ENCODE measurements at regions not wholly inside any gene's neighbourhood (a gene's known extent, or its start where the extent isn't known, plus 50 kb on each side); places are given as distances from the start of the nearest gene placed in this dataset.

- H3K36me3 ChIP-seq (ENCODE audit: insufficient read depth, low read length) = no peaks in the 10 kb centered on the region
- no peaks in the 10 kb centered on the region for H3K79me2 ChIP-seq (replicated peaks; ENCODE audit: insufficient read depth, low read length)
- H2AFZ ChIP-seq (ENCODE audit: low read depth, low read length) = no peak overlapping the region
- no peak overlapping the region for H3K4me3 ChIP-seq (ENCODE audit: low read length)
- no peaks in the 10 kb centered on the region for H3K9me3 ChIP-seq (ENCODE audit: low read length)
- TF ChIP-seq EP300 (conservative IDR thresholded peaks at IDR 0.05; ENCODE audit: poor library complexity, severe bottlenecking) (no peak), POLR2AphosphoS5 (IDR thresholded peaks at IDR 0.05) (no peak), CTCF (IDR thresholded peaks at IDR 0.05; ENCODE audit: poor library complexity, severe bottlenecking) (no peak), REST (IDR thresholded peaks at IDR 0.05; ENCODE audit: borderline replicate concordance) (no peak), SMC3 (conservative IDR thresholded peaks at IDR 0.05; ENCODE audit: poor library complexity) (no peak), EZH2 (IDR thresholded peaks at IDR 0.05; ENCODE audit: borderline replicate concordance, insufficient read depth, low read length, poor library complexity, severe bottlenecking) (no peak), MXI1 (conservative IDR thresholded peaks at IDR 0.05; ENCODE audit: poor library complexity, severe bottlenecking) (no peak), RAD21 (conservative IDR thresholded peaks at IDR 0.05) (no peak), TAF1 (IDR thresholded peaks at IDR 0.05; ENCODE audit: low read depth) (no peak)
- H3F3A ChIP-seq (ENCODE audit: insufficient read depth, low read length, poor library complexity, severe bottlenecking) = no peaks in the 10 kb centered on the region
- H3K27me3 ChIP-seq (ENCODE audit: insufficient read depth, low read depth, low read length) = no peaks in the 10 kb centered on the region
- no peak overlapping the region for H3K9ac ChIP-seq (ENCODE audit: low read length)
- H3K4me2 ChIP-seq (ENCODE audit: low read length) = no peak overlapping the region
- H4K20me1 ChIP-seq (ENCODE audit: insufficient read depth) = no peaks in the 10 kb centered on the region
- H3K9me2 ChIP-seq (ENCODE audit: insufficient read depth, low read length) = no peaks in the 10 kb centered on the region
- no peak overlapping the region for H3K27ac ChIP-seq (ENCODE audit: low read length)
Observed at GRCh38 chr2:118165595-118165994, 77.3 kb downstream of the INSIG2 start.
